ELF-1 (cell line): ENCODE measurements at regions not wholly inside any gene's neighbourhood (a gene's known extent, or its start where the extent isn't known, plus 50 kb on each side); places are given as distances from the start of the nearest gene placed in this dataset.
"Not testable (repeated sequence)": the region's sequence is repeated elsewhere in the genome, so short reads cannot be mapped to it uniquely, and the experiment has no call there.

Experiments
- DNase-seq: peaks from one replicate; pipeline ENCODE4 v3.0.0-alpha.2; 2016; ENCODE audit warnings: low read depth, low spot score

DNA sequence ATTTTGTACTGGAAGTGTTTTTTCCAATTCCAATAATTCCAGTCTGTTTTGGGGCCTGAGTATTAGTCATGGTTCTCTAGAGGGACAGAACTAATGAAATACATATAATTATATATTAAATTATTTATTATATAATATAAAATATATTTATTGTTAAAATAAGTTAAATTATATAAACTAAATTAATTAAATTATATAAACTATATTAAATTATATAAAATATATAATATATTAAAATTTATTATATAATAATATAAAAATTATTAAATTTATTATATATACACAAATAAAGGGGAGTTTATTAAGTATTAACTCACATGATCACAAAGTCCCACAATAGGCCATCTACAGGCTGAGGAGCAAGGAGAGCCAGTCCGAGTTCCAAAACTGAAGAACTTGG is 253.4 kb upstream of the NETO1 start:
- no peak for DNase-seq

DNA sequence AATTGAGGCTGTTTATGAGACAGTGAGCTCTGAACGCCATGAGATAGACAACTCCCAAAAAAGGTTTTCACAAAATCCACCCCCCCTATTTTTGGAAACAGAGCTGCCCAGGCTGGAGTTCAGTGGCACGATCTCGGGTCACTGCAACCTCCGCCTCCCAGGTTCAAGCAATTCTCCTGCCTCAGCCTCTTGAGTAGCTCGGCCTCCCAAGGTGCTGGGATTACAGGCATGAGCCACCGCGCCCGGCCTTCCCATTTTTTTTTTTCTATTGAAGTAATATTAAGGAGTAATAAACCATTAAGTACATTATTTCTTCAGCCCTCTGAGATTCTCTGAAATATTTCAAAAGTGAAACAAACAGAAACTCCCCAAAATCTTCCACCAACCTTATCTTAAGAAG is 252.8 kb upstream of the NETO1 start:
- DNase-seq: no peak

DNA sequence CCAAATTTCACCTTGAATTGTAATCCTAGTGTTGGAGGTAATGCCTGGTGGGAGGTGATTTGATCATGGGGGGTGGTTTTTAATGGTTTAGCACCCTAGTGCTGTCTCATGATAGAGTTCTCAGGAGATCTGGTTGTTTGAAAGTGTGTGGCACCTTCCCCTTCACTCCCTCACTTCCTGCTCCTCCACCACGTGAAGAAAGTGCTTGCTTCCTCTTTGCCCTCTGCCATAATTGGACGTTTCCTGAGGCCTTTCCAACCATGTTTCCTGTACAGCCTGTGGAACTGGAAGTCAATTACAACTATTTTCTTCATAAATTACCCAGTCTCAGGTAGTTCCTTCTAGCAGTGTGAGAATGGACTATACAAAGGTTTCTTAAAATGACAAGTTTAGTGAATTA is 251.8 kb upstream of the NETO1 start:
- no peak for DNase-seq

DNA sequence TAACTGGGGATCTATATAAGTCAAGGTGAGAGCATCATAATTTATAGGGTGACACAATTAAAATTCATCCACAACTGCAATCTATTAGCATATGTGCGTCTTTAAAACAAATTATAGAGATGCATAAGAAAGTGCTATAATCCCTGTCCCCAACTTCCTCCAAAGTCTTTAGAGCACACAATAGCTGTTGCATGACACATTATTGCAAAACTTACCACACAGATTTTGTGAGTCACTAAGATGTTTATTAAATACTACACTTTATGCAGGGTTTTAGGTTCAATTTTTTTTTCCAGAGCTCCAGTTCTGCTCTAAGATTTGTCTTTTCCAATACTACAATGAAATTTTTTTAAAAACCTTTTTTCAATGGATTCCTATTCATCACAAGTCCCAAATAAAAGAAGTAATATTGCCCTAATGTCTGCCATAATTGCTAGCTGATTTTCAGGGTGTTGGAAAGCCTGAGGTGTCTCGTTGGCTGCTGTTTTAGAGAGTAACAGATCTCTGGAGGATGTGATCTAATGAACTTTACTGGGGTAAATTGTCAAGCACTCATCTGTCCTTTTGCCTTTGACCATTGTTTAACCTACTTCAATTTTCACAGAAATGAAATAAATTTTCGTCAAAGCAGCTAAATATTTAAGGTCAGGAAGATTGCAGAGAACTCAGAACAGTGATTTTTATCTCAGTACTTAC is 250.5 kb upstream of the NETO1 start:
- DNase-seq: no peak

DNA sequence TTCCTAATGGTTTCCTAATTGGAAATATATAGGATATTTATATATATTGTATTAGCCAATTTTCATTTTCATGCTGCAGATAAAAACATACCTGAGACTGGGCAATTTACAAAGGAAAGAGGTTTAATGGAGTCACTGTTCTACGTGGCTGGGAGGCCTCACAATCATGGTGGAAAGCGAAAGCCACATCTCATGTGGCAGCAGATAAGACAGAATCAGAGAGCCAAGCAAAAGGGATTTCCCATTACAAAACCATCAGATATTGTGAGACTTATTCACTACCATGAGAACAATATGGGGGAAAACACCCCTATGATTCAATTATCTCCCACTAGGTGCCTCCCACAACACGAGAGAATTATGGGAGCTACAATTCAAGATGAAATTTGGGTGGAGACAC is 242.5 kb upstream of the NETO1 start:
- no peak for DNase-seq

DNA sequence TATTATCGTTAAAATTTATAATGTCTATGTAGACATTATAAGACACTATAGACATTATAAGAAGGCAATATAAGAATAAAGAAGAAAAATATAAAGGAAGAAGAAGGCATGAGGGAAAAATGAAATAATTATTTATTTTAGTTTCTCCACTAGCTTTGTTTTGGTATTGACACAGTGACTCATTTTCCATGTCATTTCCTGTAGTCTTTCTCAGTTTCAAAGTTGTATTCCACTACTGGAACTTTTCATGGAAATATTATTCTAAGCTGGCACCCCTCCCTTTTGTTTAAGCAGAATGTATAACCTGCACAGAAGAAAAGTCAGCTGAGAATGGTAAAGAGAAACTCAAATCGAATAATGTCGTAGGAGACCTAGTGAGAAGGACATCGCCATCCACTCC is 234.2 kb upstream of the NETO1 start:
- no peak for DNase-seq

DNA sequence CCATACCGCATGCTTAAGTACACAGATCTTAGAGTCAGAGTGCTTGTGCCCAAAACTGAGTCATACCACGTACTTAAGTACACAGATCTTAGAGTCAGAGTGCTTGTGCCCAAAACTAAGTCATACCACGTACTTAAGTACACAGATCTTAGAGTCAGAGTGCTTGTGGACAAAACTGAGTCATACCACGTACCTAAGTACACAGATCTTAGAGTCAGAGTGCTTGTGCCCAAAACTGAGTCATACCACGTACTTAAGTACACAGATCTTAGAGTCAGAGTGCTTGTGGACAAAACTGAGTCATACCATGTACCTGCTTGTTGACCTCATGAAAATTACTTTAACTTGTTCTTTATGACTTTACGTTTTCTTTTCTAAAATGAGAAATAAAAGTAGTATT is 233.7 kb upstream of the NETO1 start:
- not testable (repeated sequence) for DNase-seq

DNA sequence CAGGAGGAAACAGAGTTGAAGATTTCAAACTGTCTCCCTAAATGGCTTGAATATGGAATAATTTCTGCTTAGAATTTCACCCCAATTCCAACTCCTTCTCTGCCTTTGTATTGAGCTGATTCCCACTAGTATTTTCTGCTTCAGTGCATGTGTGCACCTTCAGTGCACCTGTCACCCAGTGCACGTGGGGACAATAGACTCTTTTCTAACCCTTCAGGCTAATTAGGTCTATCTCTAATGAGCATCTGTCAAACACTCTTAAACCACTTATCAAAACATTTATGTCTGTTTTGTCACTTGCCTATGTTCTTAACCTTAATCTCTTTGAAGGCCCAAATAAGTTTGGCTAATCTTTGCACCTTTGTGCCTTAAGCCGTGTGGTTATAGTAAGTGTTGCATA is 232.0 kb upstream of the NETO1 start:
- no peak for DNase-seq

DNA sequence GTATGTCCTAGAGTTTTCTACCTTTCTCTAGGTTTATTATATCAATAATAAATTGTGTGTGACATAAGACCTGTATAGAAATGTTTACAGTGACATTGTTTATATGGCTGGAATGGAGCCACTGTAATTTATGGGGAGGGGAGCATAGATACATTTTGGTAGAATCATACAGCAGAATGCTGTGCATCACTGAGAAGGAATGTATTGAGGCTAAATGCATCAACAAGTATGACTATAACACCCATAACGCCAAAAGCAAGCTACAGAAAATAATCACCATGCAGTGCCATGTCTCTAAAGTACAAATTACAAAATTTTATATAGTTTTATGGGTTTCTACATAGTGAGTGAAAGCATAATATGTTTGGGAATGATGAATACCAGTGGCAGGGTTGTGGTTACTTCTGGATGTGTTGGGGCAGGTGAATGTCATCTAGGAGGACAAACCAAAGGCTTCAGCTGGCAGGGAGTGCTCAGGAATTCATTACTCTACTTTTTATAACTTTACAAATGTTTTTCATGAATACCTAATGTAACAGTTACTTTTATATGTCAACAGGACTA is 226.0 kb upstream of the NETO1 start:
- no peak for DNase-seq

DNA sequence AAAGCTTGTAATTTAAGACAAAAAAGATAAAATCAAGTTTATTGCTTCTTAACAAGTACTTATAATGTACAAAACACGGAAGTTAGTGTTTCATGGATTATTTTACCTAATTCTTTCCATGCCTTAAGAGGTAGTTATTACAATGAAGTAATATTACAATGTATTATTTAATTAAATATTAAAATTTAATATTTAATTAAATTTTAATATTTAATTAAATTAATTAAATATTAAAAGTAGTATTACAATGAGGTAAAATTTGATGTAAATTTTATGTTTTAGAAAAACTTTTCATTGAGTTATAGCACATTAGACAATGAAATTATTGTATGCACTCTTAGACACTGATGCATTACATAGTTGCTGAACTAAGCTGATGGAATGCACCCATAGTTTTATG is 220.7 kb upstream of the NETO1 start:
- DNase-seq: no peak

DNA sequence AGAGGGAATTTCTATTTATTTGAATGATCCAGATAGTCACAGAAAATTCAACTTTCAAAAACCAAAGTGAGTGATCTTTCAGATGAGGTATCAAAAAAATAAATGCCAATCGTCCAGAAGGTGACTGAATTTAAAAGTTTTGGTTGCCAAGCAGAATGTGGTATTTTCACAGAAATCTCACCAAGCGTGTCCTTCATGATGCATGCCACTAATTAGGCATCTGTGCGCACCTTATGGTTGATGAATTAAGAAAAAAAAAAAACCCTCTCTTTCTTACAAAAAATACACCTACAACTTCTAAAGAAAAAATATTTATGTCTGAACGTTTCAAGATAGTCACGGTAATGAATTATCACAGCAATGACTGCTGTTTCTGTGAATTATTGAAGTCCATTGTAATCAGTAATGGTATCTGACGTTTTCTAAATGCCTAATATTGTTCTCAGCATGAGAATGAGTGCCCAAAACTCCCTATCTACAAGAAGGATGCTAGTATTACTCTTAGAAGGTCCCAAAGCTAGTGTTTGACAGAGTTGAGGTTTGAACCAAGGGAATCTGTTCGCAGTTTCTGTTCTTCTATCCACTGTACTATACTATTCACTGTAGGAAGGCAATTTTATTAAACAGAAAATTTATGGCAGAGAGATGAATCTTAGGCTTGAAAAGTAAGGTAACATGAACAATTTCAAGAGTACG is 219.6 kb upstream of the NETO1 start:
- no peak for DNase-seq

DNA sequence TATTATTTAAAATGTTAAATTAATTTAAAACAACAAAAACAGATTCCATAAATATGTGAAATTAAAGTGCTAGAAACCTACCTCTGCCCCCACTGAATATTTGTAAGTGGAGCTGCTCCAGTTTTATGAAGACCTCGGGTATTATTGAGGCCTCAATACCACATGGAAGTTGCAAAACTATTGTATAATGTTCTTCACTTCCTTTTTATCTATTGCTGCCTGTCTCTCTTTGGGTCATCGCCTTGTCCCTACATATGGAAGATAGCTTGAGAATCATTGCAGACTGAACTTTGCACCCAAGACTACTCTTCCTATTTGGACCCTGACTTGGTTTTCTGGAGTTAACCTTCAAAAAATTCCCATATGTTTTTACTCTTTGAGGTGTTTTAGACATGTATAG is 212.1 kb upstream of the NETO1 start:
- no peak for DNase-seq

DNA sequence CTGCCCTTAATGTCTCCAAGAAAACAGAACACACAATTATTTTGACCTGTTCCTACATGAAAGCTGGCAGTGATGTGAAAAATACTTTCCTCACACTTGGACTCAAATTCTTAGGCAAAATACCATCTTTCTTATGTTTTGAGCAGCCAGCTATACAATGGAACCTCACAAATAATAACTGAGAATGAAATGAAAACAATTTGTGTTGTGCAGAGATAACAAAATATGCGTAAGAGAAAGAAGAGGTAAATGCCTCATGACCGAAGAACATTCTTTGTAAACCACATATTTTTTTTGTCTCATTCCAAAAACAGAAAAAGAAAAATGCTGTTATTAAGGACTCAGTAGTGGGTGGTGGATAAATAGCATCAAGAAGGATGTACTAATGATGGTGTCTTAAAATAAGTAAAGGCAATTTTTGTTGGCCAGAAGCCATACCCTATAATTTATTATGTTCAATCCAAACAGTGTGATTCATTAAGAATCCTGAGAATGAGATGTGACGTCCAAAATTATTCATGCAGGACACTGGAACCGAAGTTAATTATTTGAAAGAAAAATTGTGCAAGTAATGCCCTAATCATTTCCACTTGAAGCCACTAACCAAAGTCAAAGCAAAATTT is 193.0 kb upstream of the NETO1 start:
- no peak for DNase-seq

DNA sequence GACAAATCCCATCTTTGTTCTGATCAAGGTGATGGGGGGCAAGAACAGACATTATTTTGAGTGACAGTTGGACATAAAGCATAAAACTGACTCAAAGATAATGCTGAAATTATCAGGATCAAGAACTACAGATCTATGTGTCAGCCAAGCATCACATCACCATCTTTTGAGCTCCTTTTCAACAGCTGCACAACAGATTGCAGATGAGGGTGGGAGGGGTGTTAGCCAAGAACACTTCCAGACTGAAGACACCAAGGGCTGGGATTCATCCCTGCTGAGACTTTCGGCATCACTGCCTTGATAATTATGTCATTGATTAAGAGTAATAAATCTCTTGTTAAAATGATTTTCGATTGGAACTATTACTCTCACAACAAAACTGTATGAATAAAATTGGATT is 191.5 kb upstream of the NETO1 start:
- DNase-seq: no peak

DNA sequence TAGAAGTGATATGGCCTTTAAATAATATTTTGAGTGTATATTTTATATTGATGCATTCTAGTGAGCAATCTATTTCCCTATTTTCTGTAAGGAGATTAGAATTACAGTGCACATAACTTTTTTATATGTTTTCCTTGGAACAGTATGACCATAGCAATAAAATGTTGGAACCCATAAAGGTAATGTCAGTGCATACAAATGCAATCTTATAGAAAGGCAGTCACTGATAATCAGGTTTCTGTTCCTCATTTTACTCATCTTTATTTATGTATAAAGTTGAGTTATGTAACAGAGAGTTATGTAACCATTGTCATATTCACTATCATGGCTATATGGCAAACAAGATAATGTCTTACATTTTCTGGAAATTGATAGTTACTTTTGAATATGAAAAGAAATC is 179.9 kb upstream of the NETO1 start:
- DNase-seq: no peak

DNA sequence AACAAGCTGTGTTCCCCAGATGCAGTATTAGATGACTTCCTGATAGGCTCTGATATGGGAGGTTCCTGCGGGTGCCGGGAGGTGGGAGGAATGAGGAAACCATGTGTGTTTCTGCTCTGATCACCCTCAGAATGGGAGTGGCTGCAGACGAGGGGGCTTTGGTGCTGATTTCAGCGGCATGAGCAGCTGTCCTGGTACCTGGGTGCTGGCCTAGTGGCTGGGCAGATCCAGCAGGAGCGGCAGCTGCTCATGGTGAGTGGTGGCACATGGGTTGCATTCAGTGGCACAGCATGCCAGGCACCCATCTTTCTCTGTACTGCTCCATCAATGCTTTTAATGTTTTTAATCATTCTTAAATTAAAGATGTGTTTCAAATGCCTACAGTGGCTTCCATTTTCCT is 177.2 kb upstream of the NETO1 start:
- no peak for DNase-seq

DNA sequence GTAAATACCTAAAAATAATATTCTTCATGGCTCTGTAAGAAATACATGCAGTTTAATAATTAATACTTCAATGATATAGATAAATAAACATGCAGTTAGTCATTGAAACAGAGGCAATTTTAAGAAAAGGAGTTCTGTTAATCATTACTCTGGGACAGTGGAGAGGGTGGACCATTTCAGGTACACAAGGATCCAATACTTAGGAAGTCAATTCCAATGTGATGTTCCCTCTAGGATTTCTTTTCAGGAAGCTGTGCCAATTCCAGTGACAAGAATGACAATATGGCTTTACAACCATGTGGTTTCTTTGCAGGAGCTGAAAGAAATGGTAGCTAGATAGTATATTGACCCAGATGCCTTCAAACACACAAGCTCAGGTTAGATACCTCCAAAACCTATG is 175.8 kb upstream of the NETO1 start:
- no peak for DNase-seq

DNA sequence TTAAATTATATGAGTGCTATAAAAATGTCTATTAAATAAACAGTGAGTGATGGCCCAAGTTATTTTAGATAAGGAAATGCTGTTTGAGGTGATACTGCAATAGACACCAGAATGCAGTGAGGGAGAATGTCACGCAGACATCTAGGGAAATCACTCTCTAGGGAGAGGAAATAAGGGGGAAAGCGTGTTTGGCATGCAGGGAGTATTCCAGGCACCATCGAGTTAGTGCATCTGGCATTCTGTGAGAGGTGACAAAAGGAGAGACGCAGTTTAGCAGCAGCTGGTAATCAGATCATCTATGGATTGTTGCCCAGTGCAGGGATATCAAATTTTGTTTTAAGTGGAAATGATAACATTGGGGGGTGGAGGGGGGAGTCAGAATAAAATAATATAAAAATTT is 175.4 kb upstream of the NETO1 start:
- no peak for DNase-seq

DNA sequence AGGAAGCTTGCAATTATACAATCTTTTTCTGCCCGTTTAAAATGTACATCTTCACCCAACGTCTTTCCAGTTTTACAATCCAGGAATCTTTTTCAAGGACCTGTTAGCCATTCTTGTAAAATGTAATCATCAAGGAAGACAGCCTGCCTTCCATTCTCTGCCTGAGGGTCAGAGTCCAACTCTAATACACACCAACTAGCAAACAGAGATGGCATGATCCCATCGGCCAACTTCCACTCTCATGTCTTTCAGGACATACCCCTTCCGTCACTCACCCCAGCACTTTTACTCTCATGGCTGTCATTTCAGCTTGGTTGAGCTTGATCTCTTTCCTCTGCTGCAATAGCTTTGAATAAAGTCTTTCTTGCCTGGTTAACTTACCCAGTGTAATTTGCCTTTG is 172.5 kb upstream of the NETO1 start:
- DNase-seq: no peak

DNA sequence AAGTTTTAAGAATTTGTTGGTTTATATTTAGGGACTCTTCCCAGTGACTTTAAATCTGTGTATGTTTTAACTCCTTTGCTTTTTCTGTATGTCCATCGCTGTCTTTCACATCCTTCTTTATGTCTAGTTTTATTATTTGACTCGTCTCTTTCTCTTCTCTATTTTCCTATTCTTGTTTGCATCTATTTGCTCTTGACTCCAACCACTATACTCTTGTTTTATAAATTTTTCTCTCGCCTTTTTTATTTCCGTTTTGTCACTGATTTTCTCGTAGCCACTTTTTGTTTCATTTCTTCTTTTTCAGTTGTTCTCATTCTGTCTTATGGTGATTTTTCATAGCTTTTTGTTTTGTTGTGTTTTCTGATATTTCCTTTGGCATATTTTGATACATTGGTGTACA is 170.5 kb upstream of the NETO1 start:
- no peak for DNase-seq

DNA sequence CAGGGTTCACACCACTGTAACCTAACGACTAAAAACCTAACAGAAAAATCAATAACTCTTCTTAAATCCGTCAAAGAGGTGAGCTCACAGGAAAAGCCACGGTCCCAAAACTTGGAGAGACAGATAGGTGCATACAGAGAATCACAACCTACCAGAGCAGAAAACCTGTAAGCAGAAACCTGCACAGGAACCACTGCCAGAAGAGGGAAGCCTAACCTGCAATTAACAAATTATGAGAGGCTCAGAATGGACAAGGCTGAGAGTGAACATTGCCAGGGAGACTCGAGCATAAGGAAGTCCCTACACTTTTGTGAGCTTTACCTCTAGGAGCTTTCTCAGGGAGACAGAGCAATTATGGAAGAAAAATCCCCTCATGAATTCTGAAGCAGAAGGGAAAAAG is 156.2 kb upstream of the NETO1 start:
- no peak for DNase-seq

DNA sequence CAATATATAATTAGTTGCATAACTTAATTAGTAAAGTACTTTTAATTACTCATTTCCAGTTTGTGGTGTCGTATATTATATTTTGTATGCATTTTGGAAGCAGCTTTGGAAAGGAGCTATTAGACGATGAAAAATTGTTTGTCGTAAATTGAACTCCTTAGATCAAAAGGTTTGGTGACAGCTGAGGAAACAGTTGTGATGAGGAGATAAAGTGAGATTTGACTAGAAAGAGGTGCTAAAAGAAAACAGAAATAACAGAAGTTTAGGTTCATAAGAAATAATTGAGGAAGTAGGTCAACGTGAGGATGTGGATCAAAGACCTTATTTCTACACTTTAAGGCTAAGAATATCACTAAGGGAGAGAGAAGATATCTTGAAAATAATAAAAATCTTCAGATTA is 141.9 kb upstream of the NETO1 start:
- no peak for DNase-seq

DNA sequence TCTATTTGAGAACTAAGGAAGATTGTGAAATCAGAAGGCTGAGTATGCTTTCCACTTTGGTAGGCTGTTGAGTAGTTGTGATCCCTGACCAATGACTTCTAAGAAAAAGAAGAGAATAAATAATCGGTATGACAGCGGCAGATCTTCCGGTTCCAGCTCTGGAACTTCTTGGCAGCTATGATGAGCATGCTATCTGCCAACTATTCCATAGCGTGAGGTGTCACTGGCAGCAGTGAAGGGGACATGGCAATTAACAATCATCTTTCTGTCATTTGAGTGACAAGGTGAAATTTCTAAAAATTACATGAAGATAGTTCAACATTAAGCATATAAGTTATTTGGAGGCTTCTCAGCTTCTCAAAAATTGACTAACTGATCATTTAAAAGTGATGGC is 140.1 kb upstream of the NETO1 start:
- no peak for DNase-seq
